ENCODE measurements at regions not wholly inside any gene's neighbourhood (a gene's known extent, or its start where the extent isn't known, plus 50 kb on each side); places are given as distances from the start of the nearest gene placed in this dataset.

- Histone ChIP-seq H3K27ac (no peak overlapping the region), H3K27me3 (no peaks in the 10 kb centered on the region), H3K4me1 (no peaks in the 10 kb centered on the region), H3K9me3 (no peaks in the 10 kb centered on the region), H3K36me3 (no peaks in the 10 kb centered on the region), H3K4me3 (no peak overlapping the region)
- intact Hi-C loops (cut with DNase I) = no loop called here
- DNase-seq (ENCODE audit: extremely low spot score in 2 of 2) = no peak
- TF ChIP-seq, protein P1, sequence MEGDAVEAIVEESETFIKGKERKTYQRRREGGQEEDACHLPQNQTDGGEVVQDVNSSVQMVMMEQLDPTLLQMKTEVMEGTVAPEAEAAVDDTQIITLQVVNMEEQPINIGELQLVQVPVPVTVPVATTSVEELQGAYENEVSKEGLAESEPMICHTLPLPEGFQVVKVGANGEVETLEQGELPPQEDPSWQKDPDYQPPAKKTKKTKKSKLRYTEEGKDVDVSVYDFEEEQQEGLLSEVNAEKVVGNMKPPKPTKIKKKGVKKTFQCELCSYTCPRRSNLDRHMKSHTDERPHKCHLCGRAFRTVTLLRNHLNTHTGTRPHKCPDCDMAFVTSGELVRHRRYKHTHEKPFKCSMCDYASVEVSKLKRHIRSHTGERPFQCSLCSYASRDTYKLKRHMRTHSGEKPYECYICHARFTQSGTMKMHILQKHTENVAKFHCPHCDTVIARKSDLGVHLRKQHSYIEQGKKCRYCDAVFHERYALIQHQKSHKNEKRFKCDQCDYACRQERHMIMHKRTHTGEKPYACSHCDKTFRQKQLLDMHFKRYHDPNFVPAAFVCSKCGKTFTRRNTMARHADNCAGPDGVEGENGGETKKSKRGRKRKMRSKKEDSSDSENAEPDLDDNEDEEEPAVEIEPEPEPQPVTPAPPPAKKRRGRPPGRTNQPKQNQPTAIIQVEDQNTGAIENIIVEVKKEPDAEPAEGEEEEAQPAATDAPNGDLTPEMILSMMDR (IDR thresholded peaks at IDR 0.05) = no peak
- TF ChIP-seq POLR2A (IDR thresholded peaks at IDR 0.05) (no peak), POLR2AphosphoS5 (IDR thresholded peaks at IDR 0.05; ENCODE audit: insufficient read depth in 1 of 2, low read depth in 1 of 2) (no peak)
Observed at GRCh38 chr3:102810937-102811336, 376.1 kb downstream of the ZPLD1 start.

DNA sequence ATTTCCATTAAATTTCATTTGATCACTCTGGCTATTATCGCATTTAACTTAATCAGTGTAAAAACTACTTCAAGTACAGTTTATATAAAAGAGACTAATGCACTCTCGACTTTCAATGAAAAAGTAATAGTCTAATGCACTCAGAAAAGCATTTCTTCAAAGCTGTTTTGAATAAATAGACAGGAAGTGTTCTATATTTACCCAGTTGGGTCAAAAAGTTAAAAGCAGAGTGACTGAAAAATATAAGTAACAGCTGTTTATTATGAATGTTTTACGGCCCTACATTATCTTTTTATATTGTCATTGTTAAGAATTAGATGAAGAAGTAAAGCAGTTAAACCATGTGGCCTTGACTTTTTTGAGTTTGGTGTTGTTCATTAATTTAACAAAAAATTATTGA lies 391.8 kb downstream of the ZPLD1 start:
- Histone ChIP-seq H3K9me3 (no peaks in the 10 kb centered on the region), H3K27ac (no peak overlapping the region), H3K4me1 (no peaks in the 10 kb centered on the region), H3K36me3 (no peaks in the 10 kb centered on the region), H3K4me3 (no peak overlapping the region), H3K27me3 (no peaks in the 10 kb centered on the region)
- TF ChIP-seq POLR2A (IDR thresholded peaks at IDR 0.05) (no peak), POLR2AphosphoS5 (IDR thresholded peaks at IDR 0.05; ENCODE audit: insufficient read depth in 1 of 2, low read depth in 1 of 2) (no peak)
- TF ChIP-seq, protein P1 (IDR thresholded peaks at IDR 0.05) = no peak
- intact Hi-C loops (cut with DNase I) = no loop called here
- no peak for DNase-seq (ENCODE audit: extremely low spot score in 2 of 2)

- DNase-seq (ENCODE audit: extremely low spot score in 2 of 2) = no peak
- Histone ChIP-seq H3K9me3 (no peaks in the 10 kb centered on the region), H3K27me3 (no peaks in the 10 kb centered on the region), H3K36me3 (no peaks in the 10 kb centered on the region), H3K27ac (no peak overlapping the region), H3K4me3 (no peak overlapping the region), H3K4me1 (no peaks in the 10 kb centered on the region)
- TF ChIP-seq POLR2AphosphoS5 (IDR thresholded peaks at IDR 0.05; ENCODE audit: insufficient read depth in 1 of 2, low read depth in 1 of 2) = no peak
- TF ChIP-seq, protein P1 (IDR thresholded peaks at IDR 0.05) = no peak
- TF ChIP-seq POLR2A (IDR thresholded peaks at IDR 0.05) = no peak
- intact Hi-C loops (cut with DNase I) = no loop called here
Observed at GRCh38 chr3:102827386-102827785, 392.6 kb downstream of the ZPLD1 start.

DNA sequence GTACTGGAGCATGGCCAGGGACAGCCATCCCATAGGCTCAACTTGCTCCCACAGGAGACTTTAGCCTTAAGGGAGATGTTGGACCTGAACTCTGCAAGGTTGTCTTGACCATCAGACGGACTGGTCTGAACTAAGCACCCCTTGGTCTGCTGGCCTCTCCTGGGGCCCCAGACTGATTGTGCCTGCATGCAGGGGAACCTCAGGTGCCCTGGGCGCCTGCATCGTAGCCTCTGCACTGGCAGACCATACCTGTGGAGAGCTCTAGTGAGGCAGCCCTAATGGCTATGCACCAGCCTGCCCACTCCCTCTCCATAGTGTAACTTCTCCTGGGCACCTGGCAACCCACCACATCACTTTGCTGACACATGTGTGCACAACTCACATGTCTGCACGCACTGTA lies 395.6 kb downstream of the ZPLD1 start:
- Histone ChIP-seq H3K9me3 (no peaks in the 10 kb centered on the region), H3K27me3 (no peaks in the 10 kb centered on the region), H3K4me1 (no peaks in the 10 kb centered on the region), H3K36me3 (no peaks in the 10 kb centered on the region), H3K27ac (no peak overlapping the region), H3K4me3 (no peak overlapping the region)
- TF ChIP-seq, protein P1 (IDR thresholded peaks at IDR 0.05) = no peak
- TF ChIP-seq POLR2AphosphoS5 (IDR thresholded peaks at IDR 0.05; ENCODE audit: insufficient read depth in 1 of 2, low read depth in 1 of 2) (no peak), POLR2A (IDR thresholded peaks at IDR 0.05) (no peak)
- intact Hi-C loops (cut with DNase I) = no loop called here
- no peak for DNase-seq (ENCODE audit: extremely low spot score in 2 of 2)

DNA sequence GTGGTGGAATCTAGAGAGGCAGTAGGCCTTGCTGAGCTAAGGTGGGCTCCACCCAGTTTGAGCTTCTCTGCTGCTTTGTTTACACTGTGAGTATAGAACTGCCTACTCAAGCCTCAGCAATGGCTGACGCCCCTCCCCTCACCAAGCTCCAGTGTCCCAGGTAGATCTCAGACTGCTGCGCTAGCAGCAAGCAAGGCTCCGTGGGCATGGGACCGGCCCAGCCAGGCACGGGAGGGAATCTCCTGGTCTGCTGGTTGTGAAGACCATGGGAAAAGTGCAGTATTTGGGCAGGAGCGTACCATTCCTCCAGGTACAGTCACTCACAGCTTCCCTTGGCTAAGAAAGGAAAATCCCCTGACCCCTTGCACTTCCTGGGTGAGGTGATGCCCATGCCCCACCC lies 407.1 kb downstream of the ZPLD1 start:
- H3K9me3 ChIP-seq = no peaks in the 10 kb centered on the region
- no peaks in the 10 kb centered on the region for H3K27me3 ChIP-seq
- TF ChIP-seq POLR2AphosphoS5 (IDR thresholded peaks at IDR 0.05; ENCODE audit: insufficient read depth in 1 of 2, low read depth in 1 of 2) (no peak), POLR2A (IDR thresholded peaks at IDR 0.05) (no peak)
- TF ChIP-seq, protein P1 (IDR thresholded peaks at IDR 0.05) = no peak
- H3K27ac ChIP-seq = no peak overlapping the region
- H3K4me3 ChIP-seq = no peak overlapping the region
- intact Hi-C loops (cut with DNase I) = no loop called here
- no peak for DNase-seq (ENCODE audit: extremely low spot score in 2 of 2)
- H3K4me1 ChIP-seq = no peaks in the 10 kb centered on the region
- H3K36me3 ChIP-seq = no peaks in the 10 kb centered on the region
